H1 (cell line): ENCODE measurements at regions not wholly inside any gene's neighbourhood (a gene's known extent, or its start where the extent isn't known, plus 50 kb on each side); places are given as distances from the start of the nearest gene placed in this dataset.

Experiments used
- KDM5A ChIP-seq: fragments of 200-600 bp; IDR thresholded peaks from 2 replicates; pipeline ENCODE4 v1.7.1; 2012; ENCODE audit warnings: mild to moderate bottlenecking, low read length, inconsistent platforms, mixed read lengths
- NRF1 ChIP-seq: IDR thresholded peaks from 2 replicates; pipeline ENCODE4 v1.6.1; 2011; ENCODE audit warnings: mild to moderate bottlenecking, low read depth, low read length, improper control_type of control experiment

DNA sequence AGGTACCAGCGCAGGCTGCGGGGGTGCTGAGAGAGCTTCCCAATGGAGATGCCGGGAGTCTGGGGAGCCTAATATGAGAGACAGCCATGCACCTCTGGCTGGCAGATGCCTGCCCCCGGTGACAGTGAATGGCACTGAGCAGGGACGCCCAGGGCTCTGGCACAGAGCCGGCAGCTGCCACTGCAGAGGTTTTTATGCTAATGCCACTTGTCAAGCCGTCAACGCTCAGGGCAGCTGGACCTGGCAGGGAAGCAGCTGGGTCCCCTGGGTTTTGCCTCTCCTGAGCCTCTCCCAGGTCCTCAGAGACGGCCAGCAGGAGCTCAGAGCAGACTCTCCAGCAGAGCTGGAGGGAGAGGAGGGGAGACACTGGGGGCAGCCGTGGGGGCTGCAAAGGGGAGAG is 573.6 kb downstream of the BUD13 start (continued):
- no peak for TF ChIP-seq NRF1
- no peak for TF ChIP-seq KDM5A
